ENCODE measurements at regions not wholly inside any gene's neighbourhood (a gene's known extent, or its start where the extent isn't known, plus 50 kb on each side); places are given as distances from the start of the nearest gene placed in this dataset.

- DNase-seq (ENCODE audit: low read depth in 2 of 2) = no peak
These were observed 161.5 kb upstream of the ESRRG start for GRCh38 chr1:216884614-216885229.

DNA sequence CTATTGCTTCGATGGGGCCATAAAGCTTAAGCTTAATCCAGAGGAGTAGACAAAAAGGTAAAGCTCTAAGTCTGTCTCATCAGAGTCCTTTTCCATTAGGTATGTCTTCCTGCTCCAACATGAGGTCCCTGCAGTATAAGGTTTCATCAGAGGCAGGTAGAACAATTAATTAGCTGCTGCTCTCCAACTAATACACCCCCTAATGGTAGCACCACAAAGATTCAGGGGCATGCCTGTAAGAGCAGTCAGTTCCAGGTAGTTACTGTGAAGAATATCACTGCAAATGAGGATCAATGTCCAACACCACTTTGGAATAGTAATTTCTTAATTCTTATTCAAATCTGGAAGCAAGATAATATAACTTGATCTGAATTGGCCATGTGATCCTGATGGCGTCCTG lies 160.3 kb upstream of the ESRRG start:
- no peak for DNase-seq (ENCODE audit: low read depth in 2 of 2)

- no peak for DNase-seq (ENCODE audit: low read depth in 2 of 2)
These were observed 158.5 kb upstream of the ESRRG start for GRCh38 chr1:216881695-216882094.

GRCh38 chr1:216866714-216867113 lies 143.5 kb upstream of the ESRRG start:
- DNase-seq (ENCODE audit: low read depth in 2 of 2) = no peak

- DNase-seq (ENCODE audit: low read depth in 2 of 2) = no peak
These were observed 132.6 kb upstream of the ESRRG start for GRCh38 chr1:216855810-216856209.

DNA sequence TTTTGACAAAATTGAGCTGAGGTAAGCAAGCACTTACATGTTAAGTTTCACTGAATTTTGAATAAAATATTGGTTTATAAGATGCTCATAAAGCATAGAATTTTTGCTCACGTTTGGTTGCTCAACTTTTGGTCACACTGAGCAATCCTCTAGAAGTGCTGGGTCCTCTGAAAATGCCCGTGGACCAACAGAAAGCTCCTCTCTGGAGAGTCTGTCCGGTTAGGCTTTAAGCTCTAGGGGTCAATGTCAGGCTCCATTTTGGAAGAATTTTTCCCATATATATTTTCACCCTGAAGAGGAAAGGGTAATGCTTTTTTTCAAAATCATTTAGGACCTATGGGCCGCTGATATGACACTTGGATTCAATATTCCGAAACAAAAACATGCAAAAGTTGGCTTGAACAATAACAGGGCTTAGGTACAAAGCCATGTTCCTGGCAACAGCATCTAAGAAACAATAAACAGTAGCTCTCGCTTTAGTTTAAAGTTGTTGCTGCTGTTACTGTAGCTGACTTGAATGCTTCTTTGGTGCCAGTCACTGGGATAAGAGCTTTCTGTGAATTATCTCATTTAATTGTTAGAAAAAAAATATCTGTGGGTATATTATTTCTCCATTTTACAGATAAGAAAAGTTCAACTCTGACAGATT lies 131.7 kb upstream of the ESRRG start:
- DNase-seq (ENCODE audit: low read depth in 2 of 2) = no peak

- no peak for DNase-seq (ENCODE audit: low read depth in 2 of 2)
These were observed 127.8 kb upstream of the ESRRG start for GRCh38 chr1:216851073-216851472.

GRCh38 chr1:216849146-216849545 lies 125.9 kb upstream of the ESRRG start:
- no peak for DNase-seq (ENCODE audit: low read depth in 2 of 2)

- DNase-seq (ENCODE audit: low read depth in 2 of 2) = no peak
These were observed 124.3 kb upstream of the ESRRG start for GRCh38 chr1:216847397-216848036.

GRCh38 chr1:216846339-216846738 lies 123.1 kb upstream of the ESRRG start:
- DNase-seq (ENCODE audit: low read depth in 2 of 2) = no peak

DNA sequence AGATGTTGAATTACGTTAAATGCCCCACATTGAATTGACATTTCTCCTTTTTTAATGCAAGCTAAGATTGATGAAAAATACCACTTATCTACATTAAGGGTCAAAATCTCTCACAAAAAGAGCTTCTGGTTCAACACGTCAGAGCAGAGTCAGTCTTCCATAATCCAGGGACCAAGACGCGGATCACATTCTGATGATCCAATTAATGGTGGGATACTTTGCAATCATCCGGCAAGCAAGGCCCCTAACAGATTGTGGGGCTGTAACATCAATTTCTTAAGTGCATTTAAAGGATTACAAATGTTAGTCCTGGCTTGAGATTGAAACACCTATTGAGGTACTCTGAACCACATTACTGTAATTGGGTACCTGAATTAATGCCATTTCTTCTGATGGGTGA lies 120.2 kb upstream of the ESRRG start:
- no peak for DNase-seq (ENCODE audit: low read depth in 2 of 2)

DNA sequence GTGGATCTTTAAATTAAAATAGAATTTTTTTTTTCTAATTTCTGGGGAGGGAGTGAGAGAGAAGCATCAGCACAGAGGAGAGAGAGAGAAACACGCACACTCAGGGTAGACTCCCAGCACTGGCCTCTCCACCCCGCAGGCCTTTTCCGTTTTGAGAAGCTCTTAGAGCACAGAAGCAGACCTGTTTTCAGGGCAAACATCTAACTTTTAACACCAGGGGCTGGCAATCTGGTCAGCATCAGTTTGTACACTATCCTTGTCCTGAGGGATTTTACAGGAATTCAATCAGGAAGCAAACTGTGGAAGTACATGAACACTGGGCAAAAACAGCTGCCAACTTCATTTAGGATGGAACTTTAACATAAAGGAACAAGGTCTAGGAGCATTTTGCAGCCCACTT lies 117.9 kb upstream of the ESRRG start:
- no peak for DNase-seq (ENCODE audit: low read depth in 2 of 2)

GRCh38 chr1:216836316-216836715 lies 113.1 kb upstream of the ESRRG start:
- no peak for DNase-seq (ENCODE audit: low read depth in 2 of 2)

DNA sequence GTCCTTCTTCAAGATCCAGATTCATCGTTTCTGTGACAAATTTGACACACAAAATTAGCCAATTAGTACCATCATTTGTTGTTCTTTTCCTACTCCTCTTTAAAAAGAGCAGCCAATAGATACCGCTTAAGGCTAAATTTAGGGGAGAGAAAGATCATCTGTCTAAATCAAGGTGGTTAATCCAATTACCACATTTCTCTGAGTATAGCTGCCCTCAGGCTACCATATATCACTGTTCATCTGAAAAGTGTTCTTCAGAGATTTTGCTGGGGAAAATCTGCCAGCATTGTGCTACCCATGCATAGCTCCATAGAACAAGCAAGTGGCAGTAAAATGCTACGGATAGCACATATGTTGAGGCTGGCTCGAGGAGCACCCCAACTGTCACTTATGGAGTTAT lies 110.3 kb upstream of the ESRRG start:
- DNase-seq (ENCODE audit: low read depth in 2 of 2) = no peak

- no peak for DNase-seq (ENCODE audit: low read depth in 2 of 2)
These were observed 109.0 kb upstream of the ESRRG start for GRCh38 chr1:216832192-216832591.

GRCh38 chr1:216830424-216831210 lies 107.4 kb upstream of the ESRRG start:
- no peak for DNase-seq (ENCODE audit: low read depth in 2 of 2)

GRCh38 chr1:216827251-216827650 lies 104.0 kb upstream of the ESRRG start:
- no peak for DNase-seq (ENCODE audit: low read depth in 2 of 2)

GRCh38 chr1:216826646-216827045 lies 103.4 kb upstream of the ESRRG start:
- no peak for DNase-seq (ENCODE audit: low read depth in 2 of 2)

DNA sequence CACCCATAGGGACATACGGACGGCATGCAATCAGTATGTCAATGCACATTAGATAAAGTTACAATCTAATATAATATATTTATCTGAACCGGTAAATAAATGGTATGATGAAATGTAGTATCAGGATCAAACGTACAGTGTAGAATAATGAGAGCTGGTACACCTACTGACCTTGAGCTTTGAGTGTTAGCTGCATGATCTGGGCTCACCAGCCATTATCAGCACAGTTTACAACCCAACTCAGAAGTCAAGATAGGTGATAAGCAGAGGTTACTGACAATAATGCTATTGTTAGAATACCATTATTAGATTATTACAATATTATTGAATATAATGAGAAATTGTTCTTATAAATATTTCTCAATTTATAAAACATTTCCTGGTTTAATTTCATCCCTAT lies 103.0 kb upstream of the ESRRG start:
- no peak for DNase-seq (ENCODE audit: low read depth in 2 of 2)

DNA sequence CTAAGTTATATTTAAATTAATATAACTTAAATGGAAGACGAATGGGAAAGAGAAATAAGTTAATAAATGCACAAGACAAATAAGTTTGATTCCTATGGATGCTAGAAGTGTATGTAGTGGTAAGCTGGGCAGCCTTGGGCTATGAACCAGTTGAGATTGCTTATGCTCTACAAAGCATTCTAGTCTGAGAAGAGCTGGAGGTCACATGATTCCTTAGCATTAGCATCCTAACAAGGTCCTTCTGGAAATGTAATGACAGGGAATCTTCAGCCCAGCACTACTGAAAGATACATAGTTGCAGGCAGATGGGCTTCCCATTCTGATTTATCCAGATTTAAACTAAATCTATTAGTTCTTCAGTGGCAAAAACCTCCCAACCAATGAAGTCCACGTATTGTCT lies 102.3 kb upstream of the ESRRG start:
- DNase-seq (ENCODE audit: low read depth in 2 of 2) = no peak

GRCh38 chr1:216824511-216824910 lies 101.3 kb upstream of the ESRRG start:
- DNase-seq (ENCODE audit: low read depth in 2 of 2) = no peak

- no peak for DNase-seq (ENCODE audit: low read depth in 2 of 2)
These were observed 100.5 kb upstream of the ESRRG start for GRCh38 chr1:216823731-216824130.

GRCh38 chr1:216822480-216822879 lies 99.3 kb upstream of the ESRRG start:
- no peak for DNase-seq (ENCODE audit: low read depth in 2 of 2)

Measured in stimulated activated CD8-positive, alpha-beta memory T cell treated with anti-CD3 and anti-CD28 coated beads, Interleukin-2, amount 100 ng/mL, for 48 hours (primary cell).